GM13976 (cell line): ENCODE measurements at regions not wholly inside any gene's neighbourhood (a gene's known extent, or its start where the extent isn't known, plus 50 kb on each side); places are given as distances from the start of the nearest gene placed in this dataset.

Source experiments
- DNase-seq: peaks from one replicate; pipeline ENCODE4 v3.0.0; 2012; ENCODE audit warnings: low spot score
- CTCF ChIP-seq: IDR thresholded peaks from 2 replicates; pipeline ENCODE4 v1.5.1; 2012; ENCODE audit warnings: borderline replicate concordance, mild to moderate bottlenecking; ENCODE audit not compliant: insufficient read depth; ENCODE audit errors: extremely low read depth, missing control alignments, control extremely low read depth
- in situ Hi-C: fragments of 300-500 bp; cut with MboI; formaldehyde crosslinking; loops from one replicate; pipeline ENCODE4 v1.12.0; 2022; ENCODE audit warnings: low sequenced_read_pairs, mixed read lengths, inconsistent platforms; ENCODE audit not compliant: unreplicated experiment

DNA sequence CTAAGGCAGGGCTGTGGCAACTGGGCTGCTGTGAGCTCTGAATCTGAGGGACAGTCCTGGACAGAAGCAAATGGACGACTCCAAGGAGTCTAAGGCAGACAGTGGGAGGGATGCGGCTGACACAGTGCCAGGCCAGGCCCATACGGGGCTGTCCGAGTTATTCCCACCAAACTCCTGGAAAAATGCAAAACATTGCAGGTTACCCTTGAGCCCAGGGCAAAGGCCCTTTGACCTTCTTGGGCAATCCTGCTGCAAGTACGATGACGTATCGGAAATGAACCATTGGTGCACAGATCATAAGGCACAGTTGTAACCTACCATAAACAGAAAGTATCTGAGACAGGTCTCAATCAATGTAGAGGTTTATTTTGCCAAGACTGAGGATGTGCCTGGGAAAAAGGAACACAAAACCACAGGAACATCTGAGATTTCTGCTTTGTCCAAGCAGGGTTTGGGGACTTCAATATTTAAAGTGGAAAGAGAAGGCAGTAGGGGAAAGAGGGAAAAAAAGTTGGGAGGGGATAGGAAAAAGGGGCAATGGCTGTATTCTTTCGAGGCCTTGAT lies 118.9 kb downstream of the DACT2 start:
- DNase-seq: no peak
- in situ Hi-C loops: no loop called here
- no peak for TF ChIP-seq CTCF

GRCh38 chr6:168198302-168199180 lies 119.5 kb upstream of the FRMD1 start:
- in situ Hi-C loops: no loop called here
- no peak for TF ChIP-seq CTCF
- DNase-seq: no peak

DNA sequence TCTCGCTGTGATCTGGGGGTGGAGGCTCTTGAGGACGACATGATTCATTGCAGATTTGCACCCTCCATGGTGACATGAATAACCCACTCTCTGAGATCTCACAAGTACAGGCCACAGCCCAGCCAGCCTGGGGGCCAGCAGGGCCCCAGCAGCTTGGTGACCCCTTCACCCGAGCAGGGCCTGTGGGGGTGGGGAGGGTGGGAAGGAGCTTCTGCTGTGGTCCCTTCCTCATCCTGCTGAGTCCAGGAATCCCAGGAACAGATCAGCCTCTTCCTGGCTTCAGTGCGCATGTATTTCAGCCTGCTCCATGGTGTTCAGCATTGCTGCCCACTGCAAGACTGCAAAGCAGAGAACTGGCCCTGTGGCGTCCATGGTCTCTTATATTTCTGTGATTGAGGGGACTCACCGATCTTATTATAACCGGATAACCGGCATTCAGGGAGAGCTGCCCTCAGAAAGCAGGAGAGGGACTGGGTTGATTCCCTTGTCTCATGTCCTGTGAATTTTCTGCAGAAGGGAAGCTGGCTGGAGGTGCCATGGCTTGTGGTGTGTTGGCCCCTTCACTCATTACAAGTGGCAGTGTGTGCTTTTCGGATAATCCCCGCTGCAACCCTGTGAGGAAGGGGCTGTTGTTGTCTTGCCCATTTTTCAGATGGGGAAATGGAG lies 118.8 kb upstream of the FRMD1 start:
- TF ChIP-seq CTCF: no peak
- in situ Hi-C loops: no loop called here
- DNase-seq: no peak

GRCh38 chr6:168196881-168197635 lies 118.0 kb upstream of the FRMD1 start:
- in situ Hi-C loops: no loop called here
- no peak for TF ChIP-seq CTCF
- DNase-seq: no peak

- no peak for TF ChIP-seq CTCF
- in situ Hi-C loops: no loop called here
- DNase-seq: no peak
Observed at GRCh38 chr6:168196385-168196860, 117.4 kb upstream of the FRMD1 start.

- no peak for DNase-seq
- in situ Hi-C loops: no loop called here
- no peak for TF ChIP-seq CTCF
Observed at GRCh38 chr6:168195712-168196111, 116.7 kb upstream of the FRMD1 start.
